Ishikawa (cell line): ENCODE measurements at regions not wholly inside any gene's neighbourhood (a gene's known extent, or its start where the extent isn't known, plus 50 kb on each side); places are given as distances from the start of the nearest gene placed in this dataset.

ENCODE experiments used
- CEBPB ChIP-seq: IDR thresholded peaks from 2 replicates; pipeline ENCODE4 v1.6.1; 2012
- CREB1 ChIP-seq: IDR thresholded peaks from 2 replicates; pipeline ENCODE4 v1.6.1; 2012; ENCODE audit warnings: low read depth
- EP300 ChIP-seq: IDR thresholded peaks from 2 replicates; pipeline ENCODE4 v1.6.1; 2012; ENCODE audit warnings: borderline replicate concordance
- FOXM1 ChIP-seq: IDR thresholded peaks from 2 replicates; pipeline ENCODE4 v1.6.1; 2012; ENCODE audit warnings: low read depth, borderline replicate concordance
- NFIC ChIP-seq: IDR thresholded peaks from 2 replicates; pipeline ENCODE4 v1.6.1; 2012
- YY1 ChIP-seq: IDR thresholded peaks from 2 replicates; pipeline ENCODE4 v1.6.1; 2012; ENCODE audit warnings: low read depth
- ZBTB7A ChIP-seq: IDR thresholded peaks from 2 replicates; pipeline ENCODE4 v1.6.1; 2012; ENCODE audit warnings: low read depth
- TF ChIP-seq, protein P1 (sequence below): IDR thresholded peaks from 2 replicates; pipeline ENCODE4 v1.6.1; 2012
- TF ChIP-seq, protein P2 (sequence below): IDR thresholded peaks from 2 replicates; pipeline ENCODE4 v1.6.1; 2012; ENCODE audit warnings: low read depth, mild to moderate bottlenecking
- TF ChIP-seq, protein P3 (sequence below): IDR thresholded peaks from 2 replicates; pipeline ENCODE4 v1.6.1; 2012

DNA sequence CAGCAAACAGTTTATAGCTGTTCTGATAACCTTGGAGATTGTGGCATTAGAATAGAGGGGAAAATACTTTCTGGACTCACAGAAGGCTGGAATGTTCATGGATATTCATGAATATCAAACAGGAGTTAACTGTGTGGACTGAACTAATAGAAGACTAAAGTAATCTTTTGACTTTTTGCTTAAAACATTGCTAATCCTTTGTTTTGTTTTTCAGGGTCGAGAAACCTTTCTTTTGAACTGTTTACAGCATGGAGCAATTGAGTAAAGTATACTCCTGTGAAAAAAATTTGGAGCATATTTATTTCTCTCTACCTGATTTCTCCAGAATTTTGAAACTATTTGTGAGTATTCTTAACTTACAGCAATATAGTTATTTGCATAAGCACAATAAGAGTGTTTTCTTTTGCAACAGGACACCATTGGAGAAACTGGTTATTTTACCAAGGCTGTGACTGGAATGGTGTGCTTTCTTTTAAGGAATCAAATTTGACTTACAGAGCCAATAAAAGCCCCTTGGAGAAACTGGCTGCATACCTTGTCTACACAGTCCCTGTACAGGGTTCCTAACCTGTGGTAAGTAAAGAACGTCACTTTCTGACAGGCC, 821.6 kb downstream of the TBC1D22A start:
- TF ChIP-seq, protein P1, sequence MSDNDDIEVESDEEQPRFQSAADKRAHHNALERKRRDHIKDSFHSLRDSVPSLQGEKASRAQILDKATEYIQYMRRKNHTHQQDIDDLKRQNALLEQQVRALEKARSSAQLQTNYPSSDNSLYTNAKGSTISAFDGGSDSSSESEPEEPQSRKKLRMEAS = no peak
- TF ChIP-seq CREB1 (no peak), YY1 (no peak), EP300 (no peak), ZBTB7A (no peak), FOXM1 (no peak), CEBPB (no peak), NFIC (no peak)
- TF ChIP-seq, protein P2, sequence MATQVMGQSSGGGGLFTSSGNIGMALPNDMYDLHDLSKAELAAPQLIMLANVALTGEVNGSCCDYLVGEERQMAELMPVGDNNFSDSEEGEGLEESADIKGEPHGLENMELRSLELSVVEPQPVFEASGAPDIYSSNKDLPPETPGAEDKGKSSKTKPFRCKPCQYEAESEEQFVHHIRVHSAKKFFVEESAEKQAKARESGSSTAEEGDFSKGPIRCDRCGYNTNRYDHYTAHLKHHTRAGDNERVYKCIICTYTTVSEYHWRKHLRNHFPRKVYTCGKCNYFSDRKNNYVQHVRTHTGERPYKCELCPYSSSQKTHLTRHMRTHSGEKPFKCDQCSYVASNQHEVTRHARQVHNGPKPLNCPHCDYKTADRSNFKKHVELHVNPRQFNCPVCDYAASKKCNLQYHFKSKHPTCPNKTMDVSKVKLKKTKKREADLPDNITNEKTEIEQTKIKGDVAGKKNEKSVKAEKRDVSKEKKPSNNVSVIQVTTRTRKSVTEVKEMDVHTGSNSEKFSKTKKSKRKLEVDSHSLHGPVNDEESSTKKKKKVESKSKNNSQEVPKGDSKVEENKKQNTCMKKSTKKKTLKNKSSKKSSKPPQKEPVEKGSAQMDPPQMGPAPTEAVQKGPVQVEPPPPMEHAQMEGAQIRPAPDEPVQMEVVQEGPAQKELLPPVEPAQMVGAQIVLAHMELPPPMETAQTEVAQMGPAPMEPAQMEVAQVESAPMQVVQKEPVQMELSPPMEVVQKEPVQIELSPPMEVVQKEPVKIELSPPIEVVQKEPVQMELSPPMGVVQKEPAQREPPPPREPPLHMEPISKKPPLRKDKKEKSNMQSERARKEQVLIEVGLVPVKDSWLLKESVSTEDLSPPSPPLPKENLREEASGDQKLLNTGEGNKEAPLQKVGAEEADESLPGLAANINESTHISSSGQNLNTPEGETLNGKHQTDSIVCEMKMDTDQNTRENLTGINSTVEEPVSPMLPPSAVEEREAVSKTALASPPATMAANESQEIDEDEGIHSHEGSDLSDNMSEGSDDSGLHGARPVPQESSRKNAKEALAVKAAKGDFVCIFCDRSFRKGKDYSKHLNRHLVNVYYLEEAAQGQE = no peak
- TF ChIP-seq, protein P3, sequence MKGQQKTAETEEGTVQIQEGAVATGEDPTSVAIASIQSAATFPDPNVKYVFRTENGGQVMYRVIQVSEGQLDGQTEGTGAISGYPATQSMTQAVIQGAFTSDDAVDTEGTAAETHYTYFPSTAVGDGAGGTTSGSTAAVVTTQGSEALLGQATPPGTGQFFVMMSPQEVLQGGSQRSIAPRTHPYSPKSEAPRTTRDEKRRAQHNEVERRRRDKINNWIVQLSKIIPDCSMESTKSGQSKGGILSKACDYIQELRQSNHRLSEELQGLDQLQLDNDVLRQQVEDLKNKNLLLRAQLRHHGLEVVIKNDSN = no peak
